Hepatic stellate cell (primary cell): ENCODE measurements at regions not wholly inside any gene's neighbourhood (a gene's known extent, or its start where the extent isn't known, plus 50 kb on each side); places are given as distances from the start of the nearest gene placed in this dataset.

Experiments used
- DNase-seq: peaks from one replicate; pipeline ENCODE4 v3.0.0; 2011; ENCODE audit warnings: low spot score

DNA sequence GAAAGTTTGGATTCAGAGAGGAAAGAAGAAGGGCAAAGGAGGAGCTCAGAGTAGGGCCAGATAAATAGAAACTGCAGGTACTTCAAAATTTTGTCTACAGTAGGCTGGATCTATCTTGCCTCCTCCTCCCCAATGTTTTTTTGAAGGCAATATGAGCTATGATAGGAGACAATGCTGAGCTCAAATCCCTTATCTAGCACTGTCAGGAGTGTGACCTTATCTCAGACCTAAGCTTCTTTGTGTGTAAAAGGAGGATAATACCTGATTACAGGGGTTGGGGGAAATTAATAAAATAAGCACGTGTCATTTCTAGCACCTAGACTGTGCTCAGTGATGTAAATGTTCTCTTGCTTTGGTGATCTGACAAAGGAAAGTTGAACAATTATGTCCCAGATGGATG lies 137.8 kb upstream of the CD180 start:
- no peak for DNase-seq

- no peak for DNase-seq
Measured at GRCh38 chr5:67333171-67333570, 136.6 kb upstream of the CD180 start.

DNA sequence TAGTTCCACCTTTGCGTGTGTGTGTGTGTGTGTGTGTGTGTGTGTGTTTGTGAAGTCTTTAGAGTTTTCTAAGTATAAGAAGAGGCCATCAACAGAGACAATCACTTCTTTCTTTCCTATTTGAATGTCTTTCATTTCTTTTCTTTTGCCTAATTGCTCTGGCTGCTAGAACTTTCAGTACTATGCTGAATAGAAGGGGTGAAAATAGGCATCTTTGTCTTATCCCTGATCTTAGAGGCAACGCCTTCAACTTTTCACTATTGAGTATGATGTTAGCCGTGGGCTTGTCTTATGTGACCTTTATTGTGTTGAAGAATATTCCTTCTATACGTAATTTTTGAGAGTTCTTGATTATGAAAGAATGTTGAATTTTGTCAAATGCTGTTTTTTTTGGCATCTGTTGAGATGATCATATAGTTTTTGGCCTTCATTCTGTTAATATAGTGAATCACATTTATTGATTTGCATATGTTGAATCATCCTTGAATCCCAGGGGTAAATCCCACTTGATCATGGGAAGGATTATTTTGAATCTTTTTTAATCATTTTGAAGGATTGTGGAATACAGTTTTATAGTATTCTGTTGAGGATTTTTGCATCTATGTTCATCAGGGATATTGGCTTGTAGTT lies 134.8 kb upstream of the CD180 start:
- no peak for DNase-seq

DNA sequence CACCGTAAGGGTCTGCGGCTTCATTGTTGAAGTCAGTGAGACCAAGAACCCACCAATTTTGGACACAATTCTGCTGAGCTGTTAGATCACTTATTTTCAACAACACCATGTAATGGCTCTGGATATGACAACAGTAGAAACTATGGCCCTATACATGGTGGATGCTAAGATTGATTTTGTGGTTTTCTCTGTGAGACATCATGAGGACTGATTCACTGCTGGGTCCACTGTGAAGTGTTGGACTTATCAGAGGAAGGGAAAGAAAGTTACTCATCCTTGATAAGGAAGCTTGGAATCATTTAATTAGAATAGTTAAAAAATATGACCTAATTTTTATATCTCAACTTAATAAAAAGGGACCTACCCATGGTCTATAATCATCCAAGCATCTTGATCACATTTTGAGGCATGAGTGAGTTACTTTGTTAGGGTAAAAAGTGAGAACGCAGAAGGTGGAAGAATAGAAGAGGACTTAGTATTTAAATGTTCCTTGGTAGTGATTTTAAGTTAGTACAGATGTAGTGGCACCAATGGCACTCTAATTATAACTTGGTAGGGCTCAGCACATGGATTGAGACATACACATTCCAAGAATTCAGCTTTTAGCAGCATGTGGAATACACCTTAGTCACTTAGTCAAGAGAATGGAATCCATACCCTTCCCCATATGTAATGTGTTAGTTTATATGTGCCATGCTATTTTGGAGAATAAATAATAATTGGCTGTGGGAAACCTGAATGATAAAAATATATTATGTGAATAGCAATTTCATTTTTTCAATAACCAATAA lies 123.5 kb upstream of the CD180 start:
- DNase-seq = no peak

DNA sequence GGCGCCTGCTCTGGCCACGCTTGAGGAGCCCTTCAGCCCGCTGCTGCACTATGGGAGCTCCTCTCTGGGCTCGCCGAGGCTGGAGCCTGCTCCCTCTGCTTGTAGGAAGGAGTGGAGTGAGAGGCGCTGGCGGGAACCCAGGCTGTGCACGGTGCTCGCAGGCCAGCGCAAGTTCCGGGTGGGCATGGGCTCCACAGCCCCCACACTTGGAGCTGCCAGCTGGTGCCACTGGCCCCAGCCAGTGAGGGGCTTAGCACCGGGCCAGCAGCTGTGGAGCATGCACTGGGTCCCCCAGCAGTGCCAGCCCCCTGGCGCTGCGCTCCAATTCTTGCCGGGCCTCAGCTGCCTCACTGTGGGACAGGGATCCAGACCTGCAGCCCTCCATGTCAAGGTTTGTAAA lies 122.1 kb upstream of the CD180 start:
- no peak for DNase-seq

GRCh38 chr5:67317603-67318002 lies 121.0 kb upstream of the CD180 start:
- DNase-seq = no peak

DNA sequence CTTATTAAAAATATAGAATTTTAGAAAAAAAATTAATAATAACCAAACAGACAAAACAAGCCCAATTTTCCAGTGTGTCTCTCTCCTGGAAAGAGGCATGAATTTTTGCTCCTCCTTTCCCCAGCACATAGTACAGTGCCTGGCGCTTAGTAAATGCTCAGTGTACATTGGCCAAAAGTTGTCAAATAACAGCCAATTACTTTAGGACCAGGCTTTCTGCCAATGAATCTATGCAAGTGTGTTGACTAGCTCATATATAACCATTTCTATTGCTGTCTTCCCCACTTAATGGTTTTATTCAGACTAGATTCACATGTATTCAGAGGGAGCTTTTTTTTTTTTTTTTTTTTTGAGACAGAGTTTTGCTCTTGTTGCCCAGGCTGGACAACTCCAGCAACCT lies 120.1 kb upstream of the CD180 start:
- DNase-seq = no peak

- no peak for DNase-seq
Measured at GRCh38 chr5:67315082-67315989, 118.7 kb upstream of the CD180 start.

DNA sequence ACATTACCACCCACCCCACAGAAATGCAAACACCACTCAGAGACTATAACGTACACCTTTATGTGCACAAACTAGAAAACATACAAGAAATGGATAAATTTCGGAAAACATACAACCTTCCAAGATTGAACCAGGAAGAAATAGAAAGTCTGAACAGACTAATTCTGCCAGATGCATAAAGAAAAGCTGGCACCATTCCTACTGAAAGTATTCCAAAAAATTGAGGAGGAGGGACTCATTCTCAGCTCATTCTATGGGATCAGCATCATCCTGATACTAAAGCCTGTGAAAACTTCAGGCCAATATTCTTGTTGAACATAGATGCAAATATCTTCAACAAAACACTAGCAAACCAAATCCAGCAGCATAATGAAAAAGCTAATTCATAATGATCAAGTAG lies 115.1 kb upstream of the CD180 start:
- DNase-seq = no peak

GRCh38 chr5:67311208-67311607 lies 114.6 kb upstream of the CD180 start:
- no peak for DNase-seq

DNA sequence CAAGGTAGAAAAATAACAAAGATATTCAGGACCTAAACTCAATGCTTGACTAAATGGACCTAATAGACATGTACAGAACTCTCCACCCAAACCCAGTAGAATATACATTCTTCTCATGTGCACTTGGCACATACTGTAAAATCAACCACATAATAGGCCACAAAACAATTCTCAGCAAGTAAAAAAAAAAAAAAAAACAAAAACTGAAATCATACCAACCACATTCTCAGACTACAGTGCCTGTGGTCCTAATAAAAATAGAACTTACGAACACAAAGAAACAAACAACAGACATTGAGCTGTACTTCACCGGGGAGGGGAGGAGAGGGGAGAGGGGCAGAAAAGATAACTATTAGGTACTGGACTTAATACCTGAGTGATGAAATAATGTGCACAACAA lies 114.1 kb upstream of the CD180 start:
- no peak for DNase-seq

DNA sequence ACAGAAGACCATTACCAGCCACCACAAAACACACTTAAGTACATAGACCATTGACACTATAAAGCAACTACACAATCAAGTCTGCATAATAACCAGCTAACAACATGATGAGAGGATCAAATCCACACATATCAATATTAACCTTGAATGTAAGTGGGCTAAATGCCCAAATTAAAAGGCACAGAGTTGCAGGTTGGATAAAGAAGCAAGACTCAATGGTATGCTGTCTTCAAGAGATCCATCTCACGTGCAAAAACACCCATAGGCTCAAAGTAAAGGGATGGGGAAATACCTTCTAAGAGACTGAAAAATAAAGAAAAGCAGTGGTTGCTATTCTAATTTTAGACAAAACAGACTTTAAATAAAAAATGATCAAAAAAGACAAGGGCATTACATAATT lies 113.6 kb upstream of the CD180 start:
- DNase-seq = no peak

DNA sequence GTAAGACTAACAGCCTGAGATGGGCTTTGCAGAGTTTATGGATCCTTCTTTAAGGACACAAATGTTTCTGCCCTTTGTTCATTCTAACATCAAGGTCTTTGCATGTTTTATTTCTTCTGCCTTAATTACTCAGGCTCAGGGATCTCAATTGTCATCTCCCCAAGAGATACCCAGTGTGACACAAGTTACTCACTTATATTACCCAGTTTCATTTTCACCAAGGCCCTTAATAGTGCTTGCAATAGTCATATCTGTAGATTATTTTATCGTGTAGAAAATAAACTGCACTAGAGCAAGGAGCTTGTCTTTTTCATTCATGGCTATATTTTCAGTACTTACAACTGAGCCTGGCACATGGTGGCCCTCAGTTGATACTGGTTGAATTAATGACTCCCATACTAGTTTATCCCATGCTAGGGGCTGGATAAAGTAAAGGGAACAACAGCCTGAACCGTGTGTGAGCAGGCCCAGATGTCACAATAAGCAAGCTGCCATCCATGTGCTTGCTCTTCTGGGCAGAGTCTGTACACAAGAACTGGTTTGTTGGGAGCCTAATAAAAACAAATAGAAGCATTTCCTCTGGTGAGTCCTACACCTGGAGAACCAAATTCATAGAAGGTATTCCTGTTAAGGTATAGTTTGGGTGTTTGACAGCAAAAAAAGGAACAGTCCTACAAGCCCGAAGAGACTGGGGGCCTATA lies 112.5 kb upstream of the CD180 start:
- DNase-seq = no peak

- no peak for DNase-seq
Measured at GRCh38 chr5:67306965-67307607, 110.5 kb upstream of the CD180 start.

DNA sequence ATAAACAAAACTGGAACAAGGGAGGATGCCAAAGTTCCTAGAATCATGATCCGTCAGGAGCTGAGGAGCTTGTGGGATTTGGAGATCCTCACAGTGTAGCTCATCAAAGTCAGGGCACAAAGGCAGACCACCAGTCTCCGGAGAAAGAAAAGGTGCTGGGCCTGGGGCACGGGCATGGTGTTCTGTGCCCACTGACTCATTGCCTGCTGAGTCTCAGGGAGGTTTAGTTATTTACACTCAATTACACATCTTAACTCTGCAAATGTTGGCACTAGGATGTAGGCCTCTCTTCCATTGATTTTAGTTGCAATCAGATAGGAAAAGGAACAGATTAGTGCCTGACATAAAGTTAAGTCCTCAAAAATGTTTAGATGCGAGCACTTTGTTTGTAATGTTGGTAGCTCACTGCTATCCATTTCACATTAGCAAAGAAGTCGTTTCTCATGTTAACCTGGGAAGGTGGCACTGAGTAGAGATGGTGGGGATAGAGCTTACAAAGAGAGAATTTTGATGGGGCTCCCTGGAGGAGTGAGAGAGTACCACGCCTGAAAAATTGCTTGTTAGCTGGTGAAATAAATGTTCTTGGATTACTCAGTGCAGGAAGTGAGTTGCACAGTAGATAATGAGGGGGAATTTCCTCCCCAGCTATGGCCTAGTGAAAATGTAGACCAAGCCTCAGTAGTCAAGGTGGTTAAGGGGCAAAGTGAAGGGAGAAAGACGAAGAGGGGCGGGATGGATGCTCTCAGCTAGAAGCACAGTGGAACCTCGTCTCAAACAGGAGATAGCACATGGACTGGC lies 109.5 kb upstream of the CD180 start:
- DNase-seq = no peak

- DNase-seq = no peak
Measured at GRCh38 chr5:67305401-67305800, 108.8 kb upstream of the CD180 start.

DNA sequence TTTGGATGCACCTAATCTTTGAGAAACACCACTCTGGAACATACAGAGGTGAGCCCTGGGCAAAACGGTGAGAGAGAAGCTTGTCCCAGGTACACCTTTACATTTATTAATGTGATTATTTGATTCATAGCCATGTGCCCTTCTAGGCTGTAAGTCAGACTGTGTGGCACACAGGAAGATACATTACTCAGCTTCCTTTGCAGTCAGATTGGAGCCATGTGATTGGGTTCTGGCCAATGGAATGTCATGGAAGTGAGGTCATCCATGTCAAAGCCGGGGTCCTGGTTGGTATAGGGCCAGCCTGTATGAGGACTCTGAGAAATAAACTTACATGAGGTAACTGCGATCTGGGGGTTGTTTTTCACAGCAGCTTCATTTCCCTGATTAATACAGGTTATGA lies 106.8 kb upstream of the CD180 start:
- DNase-seq = no peak

DNA sequence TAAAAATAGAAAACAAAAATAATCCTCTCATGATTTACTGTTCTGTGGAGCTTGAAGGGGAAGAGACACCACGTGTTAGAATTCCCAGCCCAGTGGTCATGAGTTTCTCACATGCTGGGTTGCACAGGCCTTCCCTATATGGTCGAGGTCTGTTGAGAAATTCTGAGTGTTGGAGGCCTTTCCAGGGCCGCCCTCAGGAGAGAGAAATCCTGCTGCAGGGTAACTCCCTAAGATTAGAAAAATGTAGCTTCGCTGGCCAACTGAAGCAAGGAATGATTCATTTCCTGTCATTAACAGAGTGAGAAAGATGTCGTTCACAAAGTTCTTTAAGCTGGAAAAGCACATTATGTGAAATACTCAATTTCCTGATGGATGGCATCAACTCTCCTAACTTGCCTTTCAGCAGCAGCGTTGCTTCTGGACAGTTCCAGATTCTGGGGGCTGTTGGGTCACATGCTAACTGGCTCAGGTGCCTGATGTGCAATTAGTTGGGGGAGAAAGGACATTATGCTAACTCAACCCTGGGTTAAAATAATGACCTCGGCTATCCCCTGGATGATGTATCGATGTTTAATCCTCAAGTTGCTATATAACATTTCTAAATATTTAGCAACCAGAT lies 104.8 kb upstream of the CD180 start:
- DNase-seq = no peak

- no peak for DNase-seq
Measured at GRCh38 chr5:67300326-67300725, 103.7 kb upstream of the CD180 start.

GRCh38 chr5:67299231-67299735 lies 102.7 kb upstream of the CD180 start:
- no peak for DNase-seq
